ENCODE measurements at regions not wholly inside any gene's neighbourhood (a gene's known extent, or its start where the extent isn't known, plus 50 kb on each side); places are given as distances from the start of the nearest gene placed in this dataset.

DNA sequence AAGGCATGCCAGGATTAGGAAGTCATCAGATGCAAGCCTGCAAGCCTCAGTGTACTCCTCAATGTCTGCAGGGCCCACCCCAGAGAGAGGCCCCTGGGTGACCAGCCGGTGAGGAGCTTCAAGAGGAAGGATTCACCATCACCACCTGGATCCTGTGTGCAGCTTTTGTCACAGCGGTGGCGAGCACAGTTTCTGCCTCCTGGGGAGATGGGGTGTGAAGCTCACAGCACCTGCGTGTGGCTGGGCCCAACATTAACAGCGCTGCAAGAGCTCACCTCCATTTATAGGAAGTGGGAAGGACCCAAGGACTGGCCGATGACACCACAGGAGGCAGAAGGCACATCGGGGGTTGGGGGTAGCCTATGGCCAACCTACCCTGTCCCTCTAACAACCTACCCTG is 235.3 kb downstream of the CTTN start:
- TF ChIP-seq, protein P1, sequence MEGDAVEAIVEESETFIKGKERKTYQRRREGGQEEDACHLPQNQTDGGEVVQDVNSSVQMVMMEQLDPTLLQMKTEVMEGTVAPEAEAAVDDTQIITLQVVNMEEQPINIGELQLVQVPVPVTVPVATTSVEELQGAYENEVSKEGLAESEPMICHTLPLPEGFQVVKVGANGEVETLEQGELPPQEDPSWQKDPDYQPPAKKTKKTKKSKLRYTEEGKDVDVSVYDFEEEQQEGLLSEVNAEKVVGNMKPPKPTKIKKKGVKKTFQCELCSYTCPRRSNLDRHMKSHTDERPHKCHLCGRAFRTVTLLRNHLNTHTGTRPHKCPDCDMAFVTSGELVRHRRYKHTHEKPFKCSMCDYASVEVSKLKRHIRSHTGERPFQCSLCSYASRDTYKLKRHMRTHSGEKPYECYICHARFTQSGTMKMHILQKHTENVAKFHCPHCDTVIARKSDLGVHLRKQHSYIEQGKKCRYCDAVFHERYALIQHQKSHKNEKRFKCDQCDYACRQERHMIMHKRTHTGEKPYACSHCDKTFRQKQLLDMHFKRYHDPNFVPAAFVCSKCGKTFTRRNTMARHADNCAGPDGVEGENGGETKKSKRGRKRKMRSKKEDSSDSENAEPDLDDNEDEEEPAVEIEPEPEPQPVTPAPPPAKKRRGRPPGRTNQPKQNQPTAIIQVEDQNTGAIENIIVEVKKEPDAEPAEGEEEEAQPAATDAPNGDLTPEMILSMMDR (IDR thresholded peaks at IDR 0.05; ENCODE audit: unreplicated experiment): no peak
- H3K27ac Mint-ChIP-seq: no peak overlapping the region
- no peak overlapping the region for H3K4me3 Mint-ChIP-seq (ENCODE audit: low read depth)
- DNase-seq (ENCODE audit: low spot score, unreplicated experiment): no peak
- no peaks in the 10 kb centered on the region for H3K4me1 Mint-ChIP-seq (ENCODE audit: low read depth)
- no peaks in the 10 kb centered on the region for H3K36me3 Mint-ChIP-seq (ENCODE audit: insufficient read depth)
- no peaks in the 10 kb centered on the region for H3K27me3 Mint-ChIP-seq
- H3K9me3 Mint-ChIP-seq (ENCODE audit: low read depth): no peaks in the 10 kb centered on the region

DNA sequence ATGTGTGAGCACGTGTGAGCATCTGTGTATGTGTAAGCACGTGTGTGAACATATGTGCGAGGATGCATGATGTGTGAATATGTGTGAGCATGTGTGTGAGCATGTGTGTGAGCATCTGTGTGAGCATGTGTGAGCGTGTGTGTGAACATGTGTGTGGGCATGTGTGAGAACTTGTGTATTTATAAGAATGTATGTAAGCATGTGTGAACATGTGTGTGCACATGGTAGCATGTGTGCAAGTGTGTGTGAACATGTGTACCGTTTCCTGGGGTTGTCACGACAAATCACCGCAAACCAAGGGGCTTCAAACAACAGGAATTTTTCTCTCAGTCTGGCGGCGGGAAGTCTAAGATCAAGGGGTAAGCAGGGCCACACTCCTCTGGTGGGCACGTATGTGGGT is 238.3 kb downstream of the CTTN start:
- Mint-ChIP-seq H3K4me1 (ENCODE audit: low read depth) (no peaks in the 10 kb centered on the region), H3K27me3 (no peaks in the 10 kb centered on the region), H3K4me3 (ENCODE audit: low read depth) (no peak overlapping the region), H3K36me3 (ENCODE audit: insufficient read depth) (no peaks in the 10 kb centered on the region), H3K27ac (no peak overlapping the region), H3K9me3 (ENCODE audit: low read depth) (no peaks in the 10 kb centered on the region)
- TF ChIP-seq, protein P1 (IDR thresholded peaks at IDR 0.05; ENCODE audit: unreplicated experiment): no peak
- no peak for DNase-seq (ENCODE audit: low spot score, unreplicated experiment)

DNA sequence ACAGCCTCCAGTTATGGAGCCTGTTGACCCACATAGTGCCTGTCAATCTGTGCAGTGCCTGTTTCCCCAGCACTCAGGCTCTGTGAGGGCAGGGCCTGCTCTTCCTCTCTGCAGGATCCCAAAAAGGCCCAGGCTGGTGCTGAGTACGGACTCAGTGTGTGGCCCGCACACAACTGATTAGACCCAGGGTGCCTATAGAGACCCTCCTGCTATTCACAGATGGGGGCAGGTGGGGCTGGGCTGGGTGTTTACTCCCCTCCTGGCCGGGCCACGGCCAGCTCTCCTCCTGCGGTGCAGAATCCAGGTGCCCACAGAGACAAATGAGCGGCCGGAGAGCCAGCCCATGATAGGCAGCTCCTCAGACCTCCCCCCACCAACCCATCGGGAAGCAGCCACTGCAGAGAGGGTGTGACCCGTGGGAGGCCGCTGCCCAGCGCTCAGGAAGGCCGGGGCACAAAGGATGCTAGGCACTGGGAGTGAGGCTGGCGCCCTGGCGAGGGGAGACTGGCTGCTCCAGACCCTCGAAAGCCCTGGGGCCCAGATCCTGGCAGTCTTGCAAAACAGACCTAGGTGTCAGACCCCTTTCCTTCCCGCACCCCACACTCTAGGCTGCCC is 239.0 kb downstream of the CTTN start:
- no peaks in the 10 kb centered on the region for H3K27me3 Mint-ChIP-seq
- TF ChIP-seq, protein P1 (IDR thresholded peaks at IDR 0.05; ENCODE audit: unreplicated experiment): no peak
- H3K9me3 Mint-ChIP-seq (ENCODE audit: low read depth): no peaks in the 10 kb centered on the region
- no peak for DNase-seq (ENCODE audit: low spot score, unreplicated experiment)
- no peak overlapping the region for H3K4me3 Mint-ChIP-seq (ENCODE audit: low read depth)
- H3K36me3 Mint-ChIP-seq (ENCODE audit: insufficient read depth): no peaks in the 10 kb centered on the region
- H3K27ac Mint-ChIP-seq: no peak overlapping the region
- no peaks in the 10 kb centered on the region for H3K4me1 Mint-ChIP-seq (ENCODE audit: low read depth)

DNA sequence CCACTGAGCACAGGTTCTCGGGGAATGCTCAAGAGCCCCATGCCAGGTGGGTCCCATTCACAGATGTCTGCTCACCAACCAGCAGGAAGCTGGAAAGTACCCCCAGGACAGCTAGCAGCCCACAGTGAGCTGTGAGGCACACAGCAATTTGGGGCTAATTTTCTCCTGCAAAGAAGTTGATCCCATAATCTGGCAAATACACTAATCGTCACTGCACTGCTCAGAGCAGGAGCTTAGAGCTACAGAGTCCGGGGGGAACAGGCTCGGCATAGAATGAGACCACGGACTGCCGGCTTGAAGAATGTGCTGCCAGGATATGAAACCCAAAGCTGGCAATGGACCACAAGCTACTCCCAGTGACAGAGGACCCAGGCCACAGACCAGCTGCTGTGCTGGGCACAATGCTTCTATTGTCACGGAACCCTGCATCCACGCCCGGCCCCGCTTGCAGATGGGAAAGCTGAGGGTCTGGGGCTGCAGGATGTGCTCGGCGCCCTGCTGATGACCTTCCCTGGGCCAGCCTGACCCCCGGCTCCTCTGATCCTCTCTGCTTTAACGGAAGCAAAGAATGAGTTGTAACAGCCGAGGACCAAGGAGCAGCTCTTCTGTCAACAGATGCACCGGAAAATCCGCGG is 239.7 kb downstream of the CTTN start:
- Mint-ChIP-seq H3K27ac (no peak overlapping the region), H3K4me1 (ENCODE audit: low read depth) (no peaks in the 10 kb centered on the region), H3K27me3 (no peaks in the 10 kb centered on the region), H3K36me3 (ENCODE audit: insufficient read depth) (no peaks in the 10 kb centered on the region), H3K4me3 (ENCODE audit: low read depth) (no peak overlapping the region), H3K9me3 (ENCODE audit: low read depth) (no peaks in the 10 kb centered on the region)
- TF ChIP-seq, protein P1 (IDR thresholded peaks at IDR 0.05; ENCODE audit: unreplicated experiment): no peak
- DNase-seq (ENCODE audit: low spot score, unreplicated experiment): no peak

DNA sequence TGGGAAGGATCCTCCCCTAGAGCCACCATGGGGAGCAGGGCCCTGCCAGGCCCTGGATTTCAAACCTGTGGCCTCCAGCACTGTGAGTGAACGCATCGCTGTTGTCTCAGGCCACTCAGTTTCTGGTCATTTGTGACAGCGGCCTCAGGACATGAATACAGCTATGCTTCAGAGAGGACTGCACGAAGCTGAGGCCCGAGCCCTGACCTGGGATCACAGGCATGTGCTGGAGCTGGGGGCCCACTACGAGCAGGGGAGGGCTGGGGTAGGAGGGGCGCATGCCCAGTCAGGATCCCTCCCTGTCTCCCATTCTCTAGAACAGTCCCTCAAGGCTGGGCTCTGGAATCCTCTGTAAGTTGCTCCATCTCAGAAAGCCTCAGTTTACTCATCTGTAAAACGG is 242.1 kb downstream of the CTTN start:
- no peak for DNase-seq (ENCODE audit: low spot score, unreplicated experiment)
- H3K4me3 Mint-ChIP-seq (ENCODE audit: low read depth): no peak overlapping the region
- H3K9me3 Mint-ChIP-seq (ENCODE audit: low read depth): no peaks in the 10 kb centered on the region
- H3K27ac Mint-ChIP-seq: no peak overlapping the region
- no peaks in the 10 kb centered on the region for H3K27me3 Mint-ChIP-seq
- H3K36me3 Mint-ChIP-seq (ENCODE audit: insufficient read depth): no peaks in the 10 kb centered on the region
- H3K4me1 Mint-ChIP-seq (ENCODE audit: low read depth): no peaks in the 10 kb centered on the region
- TF ChIP-seq, protein P1 (IDR thresholded peaks at IDR 0.05; ENCODE audit: unreplicated experiment): no peak
